Omental fat pad (tissue), 3 donors: ENCODE measurements at regions not wholly inside any gene's neighbourhood (a gene's known extent, or its start where the extent isn't known, plus 50 kb on each side); places are given as distances from the start of the nearest gene placed in this dataset.
"Not testable (repeated sequence)": the region's sequence is repeated elsewhere in the genome, so short reads cannot be mapped to it uniquely, and the experiment has no call there.

Experiments
- ATAC-seq: fragments of 150-250 bp; one replicate; pipeline ENCODE4 v1.9.1; 2016; ENCODE audit warnings: mild to moderate bottlenecking, moderate library complexity; ENCODE audit not compliant: low FRiP score
- DNase-seq: peaks from one replicate; pipeline ENCODE4 v3.0.0-alpha.2; 2019; ENCODE audit warnings: low spot score
- TF ChIP-seq, protein P1 (sequence below), 3 donors: fragments of 450-650 bp; IDR thresholded peaks; one replicate each; pipeline ENCODE4 v1.5.1; 2016 to 2017; ENCODE audit warnings: antibody characterized with exemption in 3 of 3, mild to moderate bottlenecking in 3 of 3, moderate library complexity in 2 of 3

DNA sequence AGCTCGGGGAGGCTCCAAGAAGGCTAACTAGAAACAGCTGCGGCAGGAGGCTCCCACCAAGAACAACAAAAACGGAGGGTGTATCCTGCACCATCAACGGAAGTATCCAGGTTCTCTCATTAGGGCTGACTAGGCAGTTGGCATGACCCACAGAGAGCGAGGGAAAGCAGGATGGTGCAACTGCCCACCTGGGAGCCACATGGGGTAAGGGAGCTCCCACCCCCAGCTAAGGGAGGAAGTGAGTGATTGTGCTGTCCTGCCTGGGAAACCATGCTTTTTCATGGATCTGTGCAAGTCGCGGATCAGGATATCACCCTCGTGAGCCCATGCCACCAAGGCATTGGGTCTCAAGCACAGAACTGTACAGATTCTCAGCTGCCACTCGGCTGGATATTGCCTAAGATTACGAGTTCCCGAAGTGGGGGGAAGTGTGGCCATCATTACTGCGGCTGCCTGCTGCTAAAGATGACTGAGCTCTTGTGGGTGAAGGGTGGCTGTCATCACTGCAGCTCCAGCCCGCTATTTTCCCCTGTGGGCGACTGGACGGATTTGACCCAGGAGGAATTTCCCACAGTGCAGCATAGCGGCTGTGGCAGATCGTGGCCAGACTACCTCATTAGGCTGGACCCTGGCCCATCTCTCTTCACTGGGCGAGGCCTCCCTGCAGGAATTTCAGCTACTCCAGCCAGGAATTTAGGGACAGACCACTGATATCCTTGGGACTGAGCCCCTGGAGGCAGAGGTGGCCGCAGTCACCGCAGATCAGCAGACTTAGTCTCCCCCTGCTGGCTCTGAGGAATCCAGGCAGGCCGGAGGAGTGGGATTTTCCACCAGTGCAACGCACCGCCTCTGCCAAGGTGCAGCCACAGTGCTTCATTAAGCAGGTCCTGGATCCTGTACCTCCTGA is 515.7 kb downstream of the FRK start:
- ATAC-seq: no peak

DNA sequence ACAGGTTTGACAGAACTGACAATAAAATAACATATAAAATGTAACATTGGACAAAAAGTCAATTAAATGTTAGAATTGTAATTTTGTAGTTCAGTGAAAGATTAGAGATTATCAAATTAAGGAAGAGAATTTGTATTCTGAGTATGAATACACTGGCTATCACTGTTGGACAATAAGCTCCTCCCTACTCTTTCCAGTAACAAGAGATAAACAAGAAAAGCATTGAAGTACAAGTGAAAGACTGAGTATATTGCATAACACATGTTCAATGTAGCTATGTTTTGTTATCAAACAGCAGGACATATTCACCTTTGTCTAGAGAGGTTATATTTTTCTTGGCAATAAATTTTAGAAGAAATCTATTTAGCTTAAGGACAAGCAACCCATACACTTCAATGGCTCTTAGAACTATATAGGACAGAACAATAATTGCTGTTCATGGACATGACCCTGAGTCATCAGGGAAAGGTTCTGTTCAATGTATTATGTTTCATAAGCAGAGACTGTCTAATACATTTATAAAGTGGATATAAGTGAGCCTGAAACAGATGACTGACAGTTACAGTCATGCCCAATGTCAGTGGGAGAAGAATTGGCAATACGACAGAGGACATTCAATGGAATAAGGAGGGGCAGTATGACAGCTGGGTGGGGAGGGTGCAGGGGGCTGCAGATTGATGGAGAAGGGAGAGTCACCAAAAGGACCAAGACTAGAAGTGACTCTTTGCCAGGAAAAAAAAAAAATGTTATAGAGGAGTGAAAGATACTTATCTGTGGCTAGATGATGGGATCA is 520.4 kb downstream of the FRK start:
- ATAC-seq (no peak), DNase-seq (no peak)
- TF ChIP-seq, protein P1, sequence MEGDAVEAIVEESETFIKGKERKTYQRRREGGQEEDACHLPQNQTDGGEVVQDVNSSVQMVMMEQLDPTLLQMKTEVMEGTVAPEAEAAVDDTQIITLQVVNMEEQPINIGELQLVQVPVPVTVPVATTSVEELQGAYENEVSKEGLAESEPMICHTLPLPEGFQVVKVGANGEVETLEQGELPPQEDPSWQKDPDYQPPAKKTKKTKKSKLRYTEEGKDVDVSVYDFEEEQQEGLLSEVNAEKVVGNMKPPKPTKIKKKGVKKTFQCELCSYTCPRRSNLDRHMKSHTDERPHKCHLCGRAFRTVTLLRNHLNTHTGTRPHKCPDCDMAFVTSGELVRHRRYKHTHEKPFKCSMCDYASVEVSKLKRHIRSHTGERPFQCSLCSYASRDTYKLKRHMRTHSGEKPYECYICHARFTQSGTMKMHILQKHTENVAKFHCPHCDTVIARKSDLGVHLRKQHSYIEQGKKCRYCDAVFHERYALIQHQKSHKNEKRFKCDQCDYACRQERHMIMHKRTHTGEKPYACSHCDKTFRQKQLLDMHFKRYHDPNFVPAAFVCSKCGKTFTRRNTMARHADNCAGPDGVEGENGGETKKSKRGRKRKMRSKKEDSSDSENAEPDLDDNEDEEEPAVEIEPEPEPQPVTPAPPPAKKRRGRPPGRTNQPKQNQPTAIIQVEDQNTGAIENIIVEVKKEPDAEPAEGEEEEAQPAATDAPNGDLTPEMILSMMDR (IDR thresholded peaks at IDR 0.05): no peak

More for the DNA sequence above, 515.7 kb downstream of the FRK start:
- no peak for DNase-seq
- TF ChIP-seq, protein P1 (IDR thresholded peaks at IDR 0.05): no peak

DNA sequence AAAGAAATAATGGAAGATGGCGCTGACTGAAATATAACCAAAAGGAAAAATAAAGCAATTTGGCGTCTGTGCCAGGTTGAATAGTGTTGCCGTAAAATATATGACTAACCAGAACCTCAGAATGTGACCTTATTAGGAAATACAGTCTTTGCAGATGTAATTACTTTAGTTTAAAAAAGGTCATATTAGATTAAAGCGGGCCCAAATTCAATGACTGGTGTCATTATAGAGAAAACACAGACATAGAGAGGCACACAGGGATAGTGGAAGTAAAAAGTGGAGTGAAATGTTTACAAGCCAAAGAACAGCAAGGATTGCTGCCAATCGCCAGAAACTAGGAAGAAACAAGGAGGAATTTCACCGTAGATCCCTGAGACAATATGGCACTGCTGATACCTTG is 521.2 kb downstream of the FRK start:
- TF ChIP-seq, protein P1 (IDR thresholded peaks at IDR 0.05): no peak
- no peak for ATAC-seq
- no peak for DNase-seq

DNA sequence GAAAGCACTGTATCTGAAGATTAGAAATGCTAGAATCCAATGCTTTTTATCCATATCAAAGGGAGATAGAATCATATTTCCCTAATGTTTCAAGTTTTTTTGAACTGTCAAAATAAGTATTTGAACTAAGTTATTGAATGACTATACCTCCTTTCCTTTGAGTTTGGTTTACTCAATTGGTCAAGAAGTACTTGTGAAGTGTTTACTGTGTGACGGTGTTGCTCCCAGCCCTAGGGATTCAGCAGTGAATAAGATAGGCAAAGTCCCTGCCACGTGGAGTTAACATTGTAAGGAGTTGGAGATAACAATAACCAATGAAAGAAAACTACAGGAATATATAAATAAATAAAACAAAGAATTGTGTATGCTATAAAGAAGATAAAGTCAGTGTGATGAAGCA is 535.9 kb downstream of the FRK start:
- DNase-seq (no peak), ATAC-seq (no peak)
- TF ChIP-seq, protein P1 (IDR thresholded peaks at IDR 0.05): no peak

DNA sequence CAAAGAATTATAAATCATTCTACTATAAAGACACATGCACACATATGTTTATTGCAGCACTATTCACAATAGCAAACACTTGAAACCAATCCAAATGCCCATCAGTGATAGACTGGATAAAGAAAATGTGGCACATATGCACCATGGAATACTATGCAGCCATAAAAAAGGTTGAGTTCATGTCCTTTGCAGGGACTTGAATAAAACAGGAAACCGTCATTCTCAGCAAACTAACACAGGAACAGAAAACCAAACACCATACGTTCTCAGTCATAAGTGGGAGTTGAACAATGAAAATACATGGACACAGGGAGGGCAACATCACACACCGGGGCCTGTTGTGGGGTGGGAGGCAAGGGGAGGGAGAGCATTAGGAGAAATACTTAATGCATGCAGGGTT is 538.9 kb downstream of the FRK start:
- ATAC-seq, DNase-seq: not testable (repeated sequence)

DNA sequence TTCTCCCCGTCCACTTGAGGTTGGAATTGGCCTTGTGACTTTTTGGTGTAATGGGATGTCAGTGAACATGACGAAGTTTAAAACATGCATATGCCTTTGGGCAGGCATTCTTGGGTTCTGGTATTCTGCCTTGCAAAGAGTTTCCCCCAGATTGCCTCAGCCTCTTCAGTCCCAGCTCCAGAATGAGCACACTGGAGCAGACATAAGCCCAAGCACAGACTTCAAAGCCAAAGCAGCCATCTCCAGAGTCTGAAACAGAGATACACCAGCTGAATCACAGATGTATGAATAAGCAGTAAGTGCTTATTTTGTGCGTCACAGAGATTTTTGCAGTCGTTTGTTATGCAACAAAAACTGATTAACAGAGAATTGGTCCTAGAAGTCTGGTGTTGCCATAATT is 546.0 kb downstream of the FRK start:
- DNase-seq: no peak
- TF ChIP-seq, protein P1 (IDR thresholded peaks at IDR 0.05): no peak
- ATAC-seq: no peak

DNA sequence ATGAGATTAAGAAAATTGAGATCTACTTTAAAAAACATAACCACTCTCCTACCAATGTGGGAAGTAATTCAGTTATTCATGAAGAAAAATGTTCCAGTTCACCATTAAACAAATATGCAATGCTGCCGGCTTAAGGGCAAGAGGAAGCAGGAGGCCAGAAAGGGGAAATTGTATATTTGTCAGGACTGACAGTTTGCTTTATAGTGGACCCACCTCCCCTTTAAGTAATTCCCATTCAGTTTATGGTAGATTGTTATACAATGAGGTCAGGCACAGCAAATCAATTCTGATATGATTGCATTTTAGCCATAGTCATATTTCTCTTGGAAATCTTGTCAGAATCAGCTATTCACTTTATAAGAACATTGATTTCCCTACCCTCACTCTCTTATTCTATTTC is 547.8 kb downstream of the FRK start:
- ATAC-seq (no peak), DNase-seq (no peak)
- TF ChIP-seq, protein P1 (IDR thresholded peaks at IDR 0.05): no peak
